ENCODE measurements at regions not wholly inside any gene's neighbourhood (a gene's known extent, or its start where the extent isn't known, plus 50 kb on each side); places are given as distances from the start of the nearest gene placed in this dataset.

- Mint-ChIP-seq H3K9me3 (peaks cover 42% of the 10 kb centered on the region), H3K27me3 (ENCODE audit: insufficient read depth) (peaks cover 2% of the 10 kb centered on the region; the same call in 1 of the 2 replicates), H3K27ac (no peak overlapping the region), H3K36me3 (ENCODE audit: low read depth) (no peaks in the 10 kb centered on the region), H3K4me1 (ENCODE audit: low read depth) (no peaks in the 10 kb centered on the region), H3K4me3 (no peak overlapping the region)
- no peak for TF ChIP-seq CTCF (IDR thresholded peaks at IDR 0.05)
- no peak for DNase-seq
These were observed 656.2 kb downstream of the FRK start for GRCh38 chr6:115404446-115404845.

- TF ChIP-seq CTCF (IDR thresholded peaks at IDR 0.05): no peak
- Mint-ChIP-seq H3K27me3 (ENCODE audit: insufficient read depth) (peaks cover 2% of the 10 kb centered on the region; the same call in 1 of the 2 replicates), H3K9me3 (peaks cover 52% of the 10 kb centered on the region), H3K27ac (no peak overlapping the region), H3K36me3 (ENCODE audit: low read depth) (no peaks in the 10 kb centered on the region), H3K4me1 (ENCODE audit: low read depth) (no peaks in the 10 kb centered on the region), H3K4me3 (no peak overlapping the region)
- DNase-seq: no peak
These were observed 662.1 kb downstream of the FRK start for GRCh38 chr6:115398607-115399006.

GRCh38 chr6:115396112-115396906, 664.4 kb downstream of the FRK start:
- no peak for TF ChIP-seq CTCF (IDR thresholded peaks at IDR 0.05)
- H3K4me1 Mint-ChIP-seq (ENCODE audit: low read depth): no peaks in the 10 kb centered on the region
- H3K27me3 Mint-ChIP-seq (ENCODE audit: insufficient read depth): peaks cover 2% of the 10 kb centered on the region; the same call in 1 of the 2 replicates
- peaks cover 62% of the 10 kb centered on the region for H3K9me3 Mint-ChIP-seq
- peaks cover 5% of the 10 kb centered on the region; the same call in 1 of the 2 replicates for H3K36me3 Mint-ChIP-seq (ENCODE audit: low read depth)
- no peak overlapping the region for H3K4me3 Mint-ChIP-seq
- no peak for DNase-seq
- H3K27ac Mint-ChIP-seq: no peak overlapping the region

- H3K36me3 Mint-ChIP-seq (ENCODE audit: low read depth): peaks cover 10% of the 10 kb centered on the region; the same call in 1 of the 2 replicates
- peaks cover 75% of the 10 kb centered on the region for H3K9me3 Mint-ChIP-seq
- H3K27me3 Mint-ChIP-seq (ENCODE audit: insufficient read depth): no peaks in the 10 kb centered on the region
- H3K4me3 Mint-ChIP-seq: no peak overlapping the region
- H3K4me1 Mint-ChIP-seq (ENCODE audit: low read depth): no peaks in the 10 kb centered on the region
- TF ChIP-seq CTCF (IDR thresholded peaks at IDR 0.05): no peak
- H3K27ac Mint-ChIP-seq: no peak overlapping the region
- no peak for DNase-seq
These were observed 666.9 kb downstream of the FRK start for GRCh38 chr6:115393821-115394220.

GRCh38 chr6:115370202-115370601, 690.5 kb downstream of the FRK start:
- Mint-ChIP-seq H3K36me3 (ENCODE audit: low read depth) (peaks cover 5% of the 10 kb centered on the region; the same call in 1 of the 2 replicates), H3K27ac (no peak overlapping the region), H3K9me3 (peaks cover 40% of the 10 kb centered on the region), H3K4me1 (ENCODE audit: low read depth) (no peaks in the 10 kb centered on the region), H3K4me3 (no peak overlapping the region), H3K27me3 (ENCODE audit: insufficient read depth) (no peaks in the 10 kb centered on the region)
- no peak for DNase-seq
- TF ChIP-seq CTCF (IDR thresholded peaks at IDR 0.05): no peak

All from HFFc6 (cell line).